GM18867 (cell line): ENCODE measurements at regions not wholly inside any gene's neighbourhood (a gene's known extent, or its start where the extent isn't known, plus 50 kb on each side); places are given as distances from the start of the nearest gene placed in this dataset.
A peak's percentile ranks its signal among the peaks of the same experiment; 100 is the strongest.
"Not testable (repeated sequence)": the region's sequence is repeated elsewhere in the genome, so short reads cannot be mapped to it uniquely, and the experiment has no call there.

Experiments used
- ATAC-seq: cut with Tn5 transposase; IDR thresholded peaks from one replicate; pipeline ENCODE4 v1.9.1; 2021; ENCODE audit warnings: mild to moderate bottlenecking, moderate library complexity; ENCODE audit not compliant: unreplicated experiment

GRCh38 chr7:35968140-35968940 lies 167.5 kb downstream of the SEPTIN7 start:
- no peak for ATAC-seq

- no peak for ATAC-seq
These were observed 168.2 kb downstream of the SEPTIN7 start for GRCh38 chr7:35969066-35969465.

GRCh38 chr7:35970458-35970857 lies 169.6 kb downstream of the SEPTIN7 start:
- ATAC-seq, result no peak

- no peak for ATAC-seq
These were observed 170.5 kb downstream of the SEPTIN7 start for GRCh38 chr7:35971133-35971891.

- ATAC-seq, result peak; percentile 80
These were observed 175.1 kb downstream of the SEPTIN7 start for GRCh38 chr7:35975851-35976454.

- not testable (repeated sequence) for ATAC-seq
These were observed 174.0 kb upstream of the EEPD1 start for GRCh38 chr7:35978816-35979640.

GRCh38 chr7:35982600-35982999 lies 170.5 kb upstream of the EEPD1 start:
- no peak for ATAC-seq

- no peak for ATAC-seq
These were observed 169.4 kb upstream of the EEPD1 start for GRCh38 chr7:35983626-35984025.

GRCh38 chr7:35985126-35985754 lies 167.8 kb upstream of the EEPD1 start:
- ATAC-seq, result peak; percentile 98

GRCh38 chr7:35987016-35987415 lies 166.0 kb upstream of the EEPD1 start:
- no peak for ATAC-seq

- no peak for ATAC-seq
These were observed 164.9 kb upstream of the EEPD1 start for GRCh38 chr7:35988105-35988504.

- ATAC-seq, result no peak
These were observed 164.2 kb upstream of the EEPD1 start for GRCh38 chr7:35988818-35989217.

- no peak for ATAC-seq
These were observed 161.4 kb upstream of the EEPD1 start for GRCh38 chr7:35991511-35992232.

GRCh38 chr7:35992436-35992835 lies 160.6 kb upstream of the EEPD1 start:
- no peak for ATAC-seq

- ATAC-seq, result no peak
These were observed 159.9 kb upstream of the EEPD1 start for GRCh38 chr7:35993113-35993512.

- ATAC-seq, result no peak
These were observed 159.1 kb upstream of the EEPD1 start for GRCh38 chr7:35993676-35994606.

- no peak for ATAC-seq
These were observed 157.7 kb upstream of the EEPD1 start for GRCh38 chr7:35995334-35995733.

GRCh38 chr7:35998481-35998880 lies 154.6 kb upstream of the EEPD1 start:
- ATAC-seq, result no peak

- no peak for ATAC-seq
These were observed 151.5 kb upstream of the EEPD1 start for GRCh38 chr7:36001546-36001945.
